Nephron progenitor cell (in vitro differentiated cells): ENCODE measurements at regions not wholly inside any gene's neighbourhood (a gene's known extent, or its start where the extent isn't known, plus 50 kb on each side); places are given as distances from the start of the nearest gene placed in this dataset.

ENCODE experiments used
- DNase-seq: peaks from one replicate; pipeline ENCODE4 v3.0.0; 2021
- H3K27ac Mint-ChIP-seq: 2 replicates; pipeline ENCODE4 v1.8.0; 2021; ENCODE audit warnings: mild to moderate bottlenecking, moderate library complexity, mixed read lengths
- H3K27me3 Mint-ChIP-seq: 2 replicates; pipeline ENCODE4 v1.8.0; 2021; ENCODE audit warnings: mild to moderate bottlenecking, low read depth, mixed read lengths; ENCODE audit not compliant: poor library complexity
- H3K36me3 Mint-ChIP-seq: 2 replicates; pipeline ENCODE4 v1.8.0; 2021; ENCODE audit warnings: low read depth, mixed read lengths
- H3K4me1 Mint-ChIP-seq: 2 replicates; pipeline ENCODE4 v1.8.0; 2021; ENCODE audit warnings: mixed read lengths
- H3K4me3 Mint-ChIP-seq: 2 replicates; pipeline ENCODE4 v1.8.0; 2021; ENCODE audit warnings: mild to moderate bottlenecking, moderate library complexity, mixed read lengths
- H3K9me3 Mint-ChIP-seq: 2 replicates; pipeline ENCODE4 v1.8.0; 2021; ENCODE audit warnings: mild to moderate bottlenecking, moderate library complexity, mixed read lengths
- TF ChIP-seq, protein P1 (sequence below): fragments of 200-600 bp; sonication (generic); IDR thresholded peaks from 2 replicates; pipeline ENCODE4 v1.5.0; 2021; ENCODE audit warnings: antibody characterized with exemption

DNA sequence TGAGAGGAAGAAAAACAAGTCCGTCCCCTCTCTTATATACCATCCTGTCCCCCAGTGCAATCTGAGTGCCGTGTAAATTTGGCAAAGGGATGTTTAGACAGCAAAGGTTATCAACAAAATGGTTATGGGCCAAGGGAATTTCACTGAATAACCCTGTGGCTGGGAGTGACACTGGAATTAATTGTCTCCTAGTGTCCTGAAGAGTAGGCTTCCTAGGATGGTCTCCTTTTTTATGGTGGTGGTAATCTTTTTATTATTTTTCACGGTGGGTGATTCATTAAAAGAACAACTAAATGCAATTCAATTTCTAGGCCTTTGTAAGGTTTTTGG, 244.2 kb downstream of the PIK3R1 start:
- H3K9me3 Mint-ChIP-seq = no peaks in the 10 kb centered on the region
- no peak for DNase-seq
- no peaks in the 10 kb centered on the region for H3K36me3 Mint-ChIP-seq
- TF ChIP-seq, protein P1, sequence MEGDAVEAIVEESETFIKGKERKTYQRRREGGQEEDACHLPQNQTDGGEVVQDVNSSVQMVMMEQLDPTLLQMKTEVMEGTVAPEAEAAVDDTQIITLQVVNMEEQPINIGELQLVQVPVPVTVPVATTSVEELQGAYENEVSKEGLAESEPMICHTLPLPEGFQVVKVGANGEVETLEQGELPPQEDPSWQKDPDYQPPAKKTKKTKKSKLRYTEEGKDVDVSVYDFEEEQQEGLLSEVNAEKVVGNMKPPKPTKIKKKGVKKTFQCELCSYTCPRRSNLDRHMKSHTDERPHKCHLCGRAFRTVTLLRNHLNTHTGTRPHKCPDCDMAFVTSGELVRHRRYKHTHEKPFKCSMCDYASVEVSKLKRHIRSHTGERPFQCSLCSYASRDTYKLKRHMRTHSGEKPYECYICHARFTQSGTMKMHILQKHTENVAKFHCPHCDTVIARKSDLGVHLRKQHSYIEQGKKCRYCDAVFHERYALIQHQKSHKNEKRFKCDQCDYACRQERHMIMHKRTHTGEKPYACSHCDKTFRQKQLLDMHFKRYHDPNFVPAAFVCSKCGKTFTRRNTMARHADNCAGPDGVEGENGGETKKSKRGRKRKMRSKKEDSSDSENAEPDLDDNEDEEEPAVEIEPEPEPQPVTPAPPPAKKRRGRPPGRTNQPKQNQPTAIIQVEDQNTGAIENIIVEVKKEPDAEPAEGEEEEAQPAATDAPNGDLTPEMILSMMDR = no peak
- H3K4me3 Mint-ChIP-seq = no peak overlapping the region
- H3K4me1 Mint-ChIP-seq = peaks cover 44% of the 10 kb centered on the region
- H3K27me3 Mint-ChIP-seq = peaks cover 2% of the 10 kb centered on the region
- H3K27ac Mint-ChIP-seq = peak overlapping the region; percentile 73

DNA sequence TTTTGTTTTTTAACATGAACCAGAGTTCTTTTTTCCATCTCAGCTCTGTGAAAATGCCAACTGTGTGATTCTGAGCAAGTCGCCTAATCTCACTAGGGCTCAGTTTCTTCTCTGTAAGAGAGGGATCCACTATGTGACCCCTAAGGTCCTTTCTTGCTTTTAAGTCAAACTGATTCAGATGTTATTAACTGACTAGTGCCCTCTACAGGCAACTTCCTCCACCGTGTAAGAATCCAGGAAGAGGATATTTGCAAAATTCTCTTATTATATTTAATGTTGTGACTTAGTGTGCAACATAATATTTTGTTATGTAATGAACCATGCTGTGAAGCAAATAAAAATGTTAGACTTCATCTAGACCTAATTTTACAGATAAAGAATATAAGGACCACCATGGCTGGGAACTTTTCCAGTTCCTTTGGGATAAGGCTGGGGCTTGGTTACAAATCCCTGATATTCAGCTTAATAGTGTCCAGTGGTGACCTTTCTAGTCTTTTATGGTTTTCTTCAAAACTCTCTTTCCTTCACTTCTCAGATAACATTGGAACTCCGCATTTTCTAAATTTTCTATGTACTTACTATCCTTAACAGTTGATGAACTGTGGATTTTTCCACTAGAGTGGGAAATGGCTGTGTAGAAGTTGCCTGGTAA, 244.7 kb downstream of the PIK3R1 start:
- no peak overlapping the region for H3K4me3 Mint-ChIP-seq
- peak; percentile 11 for DNase-seq
- TF ChIP-seq, protein P1 = peak; percentile 56
- H3K27me3 Mint-ChIP-seq = peaks cover 2% of the 10 kb centered on the region
- peaks cover 44% of the 10 kb centered on the region for H3K4me1 Mint-ChIP-seq
- H3K36me3 Mint-ChIP-seq = no peaks in the 10 kb centered on the region
- H3K27ac Mint-ChIP-seq = peak overlapping the region; percentile 73
- H3K9me3 Mint-ChIP-seq = no peaks in the 10 kb centered on the region

- no peak for DNase-seq
- TF ChIP-seq, protein P1 = no peak
- Mint-ChIP-seq H3K27me3 (no peaks in the 10 kb centered on the region), H3K36me3 (no peaks in the 10 kb centered on the region), H3K27ac (no peak overlapping the region), H3K4me3 (no peak overlapping the region), H3K9me3 (no peaks in the 10 kb centered on the region), H3K4me1 (peaks cover 17% of the 10 kb centered on the region)
Observed at GRCh38 chr5:68463606-68464005, 248.1 kb downstream of the PIK3R1 start.

GRCh38 chr5:68464424-68464823, 248.9 kb downstream of the PIK3R1 start:
- Mint-ChIP-seq H3K27me3 (no peaks in the 10 kb centered on the region), H3K9me3 (no peaks in the 10 kb centered on the region), H3K36me3 (no peaks in the 10 kb centered on the region), H3K4me1 (peaks cover 12% of the 10 kb centered on the region), H3K4me3 (no peak overlapping the region), H3K27ac (no peak overlapping the region)
- no peak for DNase-seq
- TF ChIP-seq, protein P1 = no peak

DNA sequence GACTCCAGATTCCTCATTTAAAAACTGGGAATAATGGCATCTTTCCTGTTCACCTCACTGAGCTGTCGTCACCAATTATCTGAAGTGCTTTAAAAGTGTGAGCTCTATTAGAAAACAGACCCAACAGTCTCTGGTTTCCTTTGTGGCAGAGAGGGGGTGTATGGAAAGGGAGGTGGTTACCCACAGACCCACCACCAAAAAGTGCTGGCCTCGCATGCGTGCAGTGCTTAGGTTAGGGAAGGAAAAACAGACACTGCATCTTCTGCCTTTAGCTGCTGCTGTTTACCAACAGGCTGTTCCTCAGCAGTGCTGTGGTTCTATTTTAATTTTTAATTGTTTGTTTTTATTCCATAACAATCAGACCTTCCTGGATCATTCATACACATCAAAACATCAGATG, 249.6 kb downstream of the PIK3R1 start:
- peaks cover 8% of the 10 kb centered on the region for H3K4me1 Mint-ChIP-seq
- no peak overlapping the region for H3K27ac Mint-ChIP-seq
- H3K4me3 Mint-ChIP-seq = no peak overlapping the region
- H3K36me3 Mint-ChIP-seq = no peaks in the 10 kb centered on the region
- TF ChIP-seq, protein P1 = no peak
- no peaks in the 10 kb centered on the region for H3K9me3 Mint-ChIP-seq
- no peaks in the 10 kb centered on the region for H3K27me3 Mint-ChIP-seq
- DNase-seq = no peak

DNA sequence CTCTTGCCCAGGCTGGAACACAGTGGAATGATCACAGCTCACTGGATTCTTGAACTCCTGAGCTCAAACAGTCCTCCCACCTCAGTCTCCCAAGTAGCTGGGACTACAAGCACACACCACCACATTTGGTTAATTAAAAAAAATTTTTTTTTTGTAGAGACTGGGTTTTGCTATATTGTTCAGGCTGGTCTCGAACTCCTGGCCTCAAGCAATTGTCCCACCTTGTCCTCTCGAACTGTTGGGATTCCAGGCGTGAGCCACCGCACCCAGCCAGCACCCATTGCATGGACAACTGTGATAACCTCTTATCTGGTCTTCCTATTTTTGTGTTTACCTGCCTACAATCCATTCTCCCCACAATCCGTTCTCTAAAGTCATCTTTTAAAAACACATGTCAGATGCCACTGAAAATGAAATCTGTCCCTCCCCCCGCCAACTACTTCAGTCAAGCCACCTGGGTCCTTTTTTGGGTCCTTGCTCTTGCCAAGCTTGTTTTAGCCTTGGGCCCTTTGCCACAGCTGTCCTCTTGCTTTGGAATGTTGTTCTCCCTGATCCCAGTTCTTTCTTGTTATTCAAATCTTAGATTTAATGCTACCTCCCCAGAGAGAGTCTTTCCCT, 250.5 kb downstream of the PIK3R1 start:
- Mint-ChIP-seq H3K9me3 (no peaks in the 10 kb centered on the region), H3K27me3 (no peaks in the 10 kb centered on the region), H3K36me3 (no peaks in the 10 kb centered on the region), H3K4me3 (no peak overlapping the region), H3K27ac (no peak overlapping the region), H3K4me1 (peaks cover 10% of the 10 kb centered on the region)
- DNase-seq = no peak
- TF ChIP-seq, protein P1 = no peak
